H1 (cell line): ENCODE measurements at regions not wholly inside any gene's neighbourhood (a gene's known extent, or its start where the extent isn't known, plus 50 kb on each side); places are given as distances from the start of the nearest gene placed in this dataset.

Experiments
- CTCF ChIA-PET: fragments of 300-600 bp; sonication (Branson Sonifier 250); formaldehyde crosslinking; loops from one replicate; lab custom pipeline; 2021; ENCODE audit not compliant: partially characterized antibody; lab: Charles Lee
- POLR2A ChIA-PET: fragments of 300-600 bp; sonication (Branson Sonifier 250); formaldehyde crosslinking; loops from one replicate; lab custom pipeline; 2021; ENCODE audit warnings: inconsistent platforms; ENCODE audit not compliant: partially characterized antibody; lab: Charles Lee
- DNase-seq, 2 experiments: peaks; one replicate each; pipeline versions ENCODE4 v3.0.0 to v3.0.0-alpha.2; 2010 to 2022; ENCODE audit warnings: low spot score in 2 of 2, low read depth in 1 of 2, mixed read lengths in 1 of 2
- FAIRE-seq: peaks from 2 replicates; lab custom pipeline; 2011; peaks lifted over from hg19 to GRCh38; lab: Jason Lieb, UNC
- H2AFZ ChIP-seq: 2 replicates; pipeline ENCODE4 v1.8.1; 2012; ENCODE audit warnings: low read length, inconsistent platforms
- H2AK5ac ChIP-seq: 2 replicates; pipeline ENCODE4 v1.6.1; 2013; ENCODE audit warnings: low read depth, low read length
- H2BK120ac ChIP-seq: replicated peaks from 2 replicates; pipeline ENCODE3; 2013; ENCODE audit warnings: low read depth, low read length, inconsistent platforms
- H2BK12ac ChIP-seq: 2 replicates; pipeline ENCODE4 v1.6.1; 2013; ENCODE audit warnings: low read depth, low read length
- H2BK15ac ChIP-seq: 2 replicates; pipeline ENCODE4 v1.6.1; 2013; ENCODE audit warnings: low read length
- H2BK20ac ChIP-seq: 2 replicates; pipeline ENCODE4 v1.6.1; 2013; ENCODE audit warnings: low read length
- H2BK5ac ChIP-seq: 2 replicates; pipeline ENCODE4 v1.6.1; 2013; ENCODE audit warnings: low read depth, low read length
- H3K14ac ChIP-seq: 2 replicates; pipeline ENCODE4 v1.6.1; 2013; ENCODE audit warnings: inconsistent platforms; ENCODE audit not compliant: insufficient read length
- H3K18ac ChIP-seq: 2 replicates; pipeline ENCODE4 v1.6.1; 2013; ENCODE audit warnings: low read length; ENCODE audit errors: extremely low read depth
- H3K23ac ChIP-seq: 2 replicates; pipeline ENCODE4 v1.6.1; 2013; ENCODE audit warnings: inconsistent platforms; ENCODE audit not compliant: insufficient read length
- H3K23me2 ChIP-seq: 2 replicates; pipeline ENCODE4 v1.6.1; 2013; ENCODE audit warnings: low read depth, low read length
- H3K27ac ChIP-seq: 2 replicates; pipeline ENCODE4 v1.6.1; 2011; ENCODE audit warnings: low read depth, low read length, inconsistent platforms
- H3K27me3 ChIP-seq, 4 experiments: replicated peaks in 1 of 4; 1 replicate in 1 of 4; 2 replicates in 3 of 4; pipeline versions ENCODE4 v1.6.1 to v1.8.1; 2011 to 2013; ENCODE audit warnings: low read length in 3 of 4, mild to moderate bottlenecking in 3 of 4, inconsistent platforms in 2 of 4, mixed read lengths in 2 of 4, moderate library complexity in 1 of 4; ENCODE audit not compliant: control insufficient read depth in 3 of 4, insufficient read depth in 3 of 4; ENCODE audit errors: extremely low read depth in 1 of 4
- H3K36me3 ChIP-seq, 4 experiments: 2 replicates each; pipeline versions ENCODE4 v1.6.1 to v1.8.1; 2011 to 2013; ENCODE audit warnings: mild to moderate bottlenecking in 4 of 4, low read length in 3 of 4, moderate library complexity in 2 of 4, control low read depth in 1 of 4, inconsistent platforms in 1 of 4; ENCODE audit not compliant: insufficient read depth in 4 of 4, control insufficient read depth in 2 of 4
- H3K4ac ChIP-seq: replicated peaks from 2 replicates; pipeline ENCODE3; 2013; ENCODE audit warnings: low read length, low read depth, mixed read lengths, inconsistent platforms; ENCODE audit not compliant: insufficient read length
- H3K4me1 ChIP-seq, 4 experiments: replicated peaks in 1 of 4; 1 replicate in 1 of 4; 2 replicates in 3 of 4; pipeline versions ENCODE4 v1.6.1 to v1.8.1; 2011 to 2013; ENCODE audit warnings: low read length in 3 of 4, inconsistent platforms in 2 of 4, mixed read lengths in 1 of 4; ENCODE audit not compliant: insufficient read depth in 4 of 4, control insufficient read depth in 3 of 4
- H3K4me2 ChIP-seq, 2 experiments: 2 replicates each; pipeline versions ENCODE4 v1.6.1 to v1.8.1; 2011 to 2013; ENCODE audit warnings: low read depth in 2 of 2, low read length in 2 of 2, control low read depth in 1 of 2, inconsistent platforms in 1 of 2, mild to moderate bottlenecking in 1 of 2; ENCODE audit not compliant: insufficient read depth in 1 of 2
- H3K4me3 ChIP-seq, 4 experiments: fragments of 200-600, 300-600 bp in 1 of 4; sonication (generic), shearing (Covaris generic), sonication (Bioruptor Twin) in 1 of 4; 2 replicates each; pipeline versions ENCODE4 v1.5.1 to v1.8.1; 2011 to 2016; ENCODE audit warnings: low read length in 4 of 4, low read depth in 3 of 4, control low read depth in 2 of 4, inconsistent platforms in 2 of 4, mild to moderate bottlenecking in 2 of 4, mixed read lengths in 1 of 4, moderate library complexity in 1 of 4; ENCODE audit not compliant: insufficient read depth in 2 of 4; ENCODE audit errors: extremely low read depth in 1 of 4
- H3K56ac ChIP-seq: replicated peaks from 2 replicates; pipeline ENCODE3; 2013; ENCODE audit warnings: low read depth, mild to moderate bottlenecking, mixed read lengths, low read length, inconsistent platforms; ENCODE audit not compliant: insufficient read length
- H3K79me1 ChIP-seq: 2 replicates; pipeline ENCODE4 v1.6.1; 2013; ENCODE audit warnings: low read depth, low read length, control low read depth
- H3K79me2 ChIP-seq, 2 experiments: 2 replicates each; pipeline versions ENCODE4 v1.6.1 to v1.8.1; 2012 to 2013; ENCODE audit warnings: low read length in 2 of 2, mild to moderate bottlenecking in 2 of 2, inconsistent platforms in 1 of 2; ENCODE audit not compliant: insufficient read depth in 2 of 2, control insufficient read depth in 1 of 2
- H3K9ac ChIP-seq, 4 experiments: replicated peaks in 1 of 4; 1 replicate in 1 of 4; 2 replicates in 3 of 4; pipeline versions ENCODE4 v1.6.1 to v1.8.1; 2011 to 2013; ENCODE audit warnings: low read depth in 3 of 4, low read length in 3 of 4, control low read depth in 2 of 4, mild to moderate bottlenecking in 2 of 4, moderate library complexity in 2 of 4, inconsistent platforms in 1 of 4; ENCODE audit errors: extremely low read depth in 1 of 4
- H3K9me3 ChIP-seq, 2 experiments: 2 replicates each; pipeline versions ENCODE4 v1.6.1 to v1.8.1; 2012 to 2013; ENCODE audit warnings: mild to moderate bottlenecking in 2 of 2, moderate library complexity in 2 of 2, control low read depth in 1 of 2, inconsistent platforms in 1 of 2, low read depth in 1 of 2, low read length in 1 of 2, mixed read lengths in 1 of 2; ENCODE audit not compliant: insufficient read depth in 2 of 2
- H4K20me1 ChIP-seq, 2 experiments: replicated peaks in 1 of 2; 2 replicates each; pipeline versions ENCODE3 to v1.8.1; 2011 to 2013; ENCODE audit warnings: inconsistent platforms in 2 of 2, low read length in 2 of 2, mild to moderate bottlenecking in 1 of 2; ENCODE audit not compliant: insufficient read depth in 2 of 2, control insufficient read depth in 1 of 2
- H4K5ac ChIP-seq: 2 replicates; pipeline ENCODE4 v1.6.1; 2013; ENCODE audit warnings: low read length, low read depth, mixed read lengths, inconsistent platforms; ENCODE audit not compliant: insufficient read length
- H4K8ac ChIP-seq: 2 replicates; pipeline ENCODE4 v1.8.0; 2013; ENCODE audit warnings: mild to moderate bottlenecking, moderate library complexity, low read length, inconsistent platforms; ENCODE audit not compliant: insufficient read depth; ENCODE audit errors: extremely low read depth
- H4K91ac ChIP-seq: replicated peaks from 2 replicates; pipeline ENCODE3; 2013; ENCODE audit warnings: low read length, mixed read lengths, inconsistent platforms; ENCODE audit not compliant: insufficient read length
- ASH2L ChIP-seq: fragments of 200-600, 300-600 bp; sonication (generic); IDR thresholded peaks from one replicate; pipeline ENCODE4 v1.7.1; 2017; ENCODE audit warnings: low read length
- FOSL1 ChIP-seq: IDR thresholded peaks from 2 replicates; pipeline ENCODE4 v1.6.1; 2011; ENCODE audit warnings: mild to moderate bottlenecking, low read depth, low read length, moderate library complexity; ENCODE audit not compliant: insufficient read depth
- GABPA ChIP-seq: IDR thresholded peaks from 2 replicates; pipeline ENCODE4 v1.6.1; 2011; ENCODE audit warnings: mild to moderate bottlenecking, low read length, moderate library complexity, borderline replicate concordance; ENCODE audit not compliant: insufficient read depth
- KDM4A ChIP-seq: IDR thresholded peaks from one replicate; pipeline ENCODE4 v1.7.1; 2012; ENCODE audit warnings: low read depth, mild to moderate bottlenecking, moderate library complexity, low read length, inconsistent platforms; ENCODE audit not compliant: severe bottlenecking
- POLR2A ChIP-seq, 2 experiments: IDR thresholded peaks; 1 replicate in 1 of 2; 2 replicates in 1 of 2; pipeline ENCODE4 v1.6.1; 2011; ENCODE audit warnings: low read depth in 2 of 2, low read length in 2 of 2, mild to moderate bottlenecking in 2 of 2; ENCODE audit errors: control extremely low read depth in 1 of 2
- RNF2 ChIP-seq: fragments of 200-900, 300-1000 bp; sonication (generic); IDR thresholded peaks from 2 replicates; pipeline ENCODE4 v1.7.1; 2016; ENCODE audit warnings: borderline replicate concordance, low read depth, mild to moderate bottlenecking, antibody characterized with exemption, low read length; ENCODE audit not compliant: poor library complexity, severe bottlenecking; ENCODE audit errors: missing control alignments
- SUZ12 ChIP-seq: fragments of 200-600 bp; sonication (generic); IDR thresholded peaks from 2 replicates; pipeline ENCODE4 v1.6.1; 2012; ENCODE audit warnings: mild to moderate bottlenecking, inconsistent platforms, low read length, moderate library complexity, mixed read lengths
- WGBS, 2 experiments: shearing (Covaris generic) in 1 of 2; methylation state at CpG; one replicate each; pipeline versions ENCODE4 v1.1.6 to v1.1.7; 2013 to 2015; ENCODE audit warnings: low lambda C conversion rate in 2 of 2, mixed read lengths in 2 of 2, inconsistent platforms in 1 of 2, low coverage in 1 of 2, missing lambda C conversion rate in 1 of 2; ENCODE audit not compliant: insufficient replicate concordance in 2 of 2, insufficient coverage in 1 of 2, insufficient read length in 1 of 2; ENCODE audit errors: extremely low coverage in 1 of 2, missing lambda C conversion rate in 1 of 2; 5-methylcytosine and 5-hydroxymethylcytosine counted together

- H3K79me2 ChIP-seq = no peaks in the 10 kb centered on the region
- H3K23ac ChIP-seq = no peak overlapping the region
- CTCF ChIA-PET = no interaction called here
- H3K79me1 ChIP-seq = no peaks in the 10 kb centered on the region
- H2AFZ ChIP-seq = peak overlapping the region; percentile 32; the same call in 1 of the 2 replicates
- no peaks in the 10 kb centered on the region for H3K9me3 ChIP-seq
- H3K56ac ChIP-seq = no peak overlapping the region
- no peak overlapping the region for H3K14ac ChIP-seq
- FAIRE-seq (no peak), DNase-seq (peak in 1 of 2 experiments; percentile 63)
- H3K18ac ChIP-seq = no peak overlapping the region
- no peak overlapping the region for H2BK12ac ChIP-seq
- no peak overlapping the region for H4K91ac ChIP-seq
- POLR2A ChIA-PET = no interaction called here
- peaks cover 10% of the 10 kb centered on the region for H3K23me2 ChIP-seq
- peaks cover 0 to 2% of the 10 kb centered on the region in 2 experiments for H4K20me1 ChIP-seq
- no peak overlapping the region for H3K27ac ChIP-seq
- 2% methylated on average over 37 of the region's 57 CpGs; no CpG with 5 or more reads in 1 of the 2 experiments for WGBS, 2 experiments
- H3K4me2 ChIP-seq = peak overlapping the region; percentile 73 to 87
- H2BK120ac ChIP-seq = no peak overlapping the region
- H3K9ac ChIP-seq = peak overlapping the region in 1 of 4 experiments; percentile 39; a peak in 1 of 7 replicates
- TF ChIP-seq FOSL1 (no peak), GABPA (no peak), KDM4A (peak; percentile 92), POLR2A (IDR thresholded peaks at IDR 0.05; ENCODE audit: control extremely low read depth in 1 of 2, low read depth in 2 of 2, low read length in 2 of 2) (no peak), ASH2L (peak; percentile 49), RNF2 (peak; percentile 16), SUZ12 (peak; percentile 77)
- no peak overlapping the region for H2BK20ac ChIP-seq
- H4K8ac ChIP-seq = no peak overlapping the region
- no peak overlapping the region for H2AK5ac ChIP-seq
- H3K4ac ChIP-seq = no peak overlapping the region
- no peak overlapping the region for H4K5ac ChIP-seq
- H2BK15ac ChIP-seq = no peak overlapping the region
- peaks cover 0 to 3% (median 0%) of the 10 kb centered on the region in 4 experiments; a peak in 1 of 8 replicates for H3K36me3 ChIP-seq
- H2BK5ac ChIP-seq = no peak overlapping the region
- peaks cover 31 to 57% (median 36%) of the 10 kb centered on the region in 4 experiments for H3K27me3 ChIP-seq
- peak overlapping the region; percentile 46 to 78 (median 54) for H3K4me3 ChIP-seq
- H3K4me1 ChIP-seq = peaks cover 0 to 5% (median 3%) of the 10 kb centered on the region in 4 experiments; a peak in 3 of 7 replicates
These were observed 192.8 kb downstream of the PRDM2 start for GRCh38 chr1:13892671-13893325.
